ENCODE measurements at regions not wholly inside any gene's neighbourhood (a gene's known extent, or its start where the extent isn't known, plus 50 kb on each side); places are given as distances from the start of the nearest gene placed in this dataset.

GRCh38 chr2:184534986-184535385 lies 63.3 kb upstream of the ZNF804A start:
- TF ChIP-seq TAF1 (IDR thresholded peaks at IDR 0.05; ENCODE audit: borderline replicate concordance, low read depth, low read length) (no peak), POLR2AphosphoS5 (IDR thresholded peaks at IDR 0.05; ENCODE audit: low read depth, low read length) (no peak)
